Right atrium auricular region (tissue), 2 donors: ENCODE measurements at regions not wholly inside any gene's neighbourhood (a gene's known extent, or its start where the extent isn't known, plus 50 kb on each side); places are given as distances from the start of the nearest gene placed in this dataset.

Experiments used
- DNase-seq: peaks from one replicate; pipeline ENCODE4 v3.0.0-alpha.2; 2019; ENCODE audit warnings: low spot score
- H3K27ac ChIP-seq, 2 donors: fragments of 200-600 bp; sonication (generic); 1 replicate in 1 of 2; 2 replicates in 1 of 2; pipeline ENCODE4 v1.5.1; 2016 to 2019
- H3K27me3 ChIP-seq, 2 donors: fragments of 200-600 bp; sonication (generic); one replicate each; pipeline versions ENCODE4 v1.5.1 to v1.6.0; 2017 to 2019
- H3K36me3 ChIP-seq: fragments of 200-600 bp; sonication (generic); one replicate; pipeline ENCODE4 v1.5.1; 2016
- H3K4me1 ChIP-seq, 2 donors: fragments of 200-600 bp; sonication (generic); one replicate each; pipeline versions ENCODE4 v1.5.1 to v1.6.0; 2017 to 2019
- H3K4me3 ChIP-seq, 2 donors: fragments of 200-600 bp; sonication (generic); 1 replicate in 1 of 2; 2 replicates in 1 of 2; pipeline ENCODE4 v1.5.1; 2017 to 2019; ENCODE audit warnings: mild to moderate bottlenecking in 1 of 2, moderate library complexity in 1 of 2
- H3K9me3 ChIP-seq, 2 donors: fragments of 200-600 bp; sonication (generic); one replicate each; pipeline ENCODE4 v1.5.1; 2019
- TF ChIP-seq, protein P1 (sequence below), 2 donors: fragments of 200-600 bp; sonication (generic); IDR thresholded peaks; one replicate each; pipeline ENCODE4 v1.5.1; 2019; ENCODE audit warnings: antibody characterized with exemption in 2 of 2

GRCh38 chr18:76546088-76546435 is 51.0 kb upstream of the ZNF516 start:
- H3K9me3 ChIP-seq = no peaks in the 10 kb centered on the region
- H3K4me3 ChIP-seq = no peak overlapping the region
- no peaks in the 10 kb centered on the region for H3K27me3 ChIP-seq
- DNase-seq = no peak
- no peak overlapping the region for H3K27ac ChIP-seq
- H3K4me1 ChIP-seq = no peaks in the 10 kb centered on the region
- TF ChIP-seq, protein P1, sequence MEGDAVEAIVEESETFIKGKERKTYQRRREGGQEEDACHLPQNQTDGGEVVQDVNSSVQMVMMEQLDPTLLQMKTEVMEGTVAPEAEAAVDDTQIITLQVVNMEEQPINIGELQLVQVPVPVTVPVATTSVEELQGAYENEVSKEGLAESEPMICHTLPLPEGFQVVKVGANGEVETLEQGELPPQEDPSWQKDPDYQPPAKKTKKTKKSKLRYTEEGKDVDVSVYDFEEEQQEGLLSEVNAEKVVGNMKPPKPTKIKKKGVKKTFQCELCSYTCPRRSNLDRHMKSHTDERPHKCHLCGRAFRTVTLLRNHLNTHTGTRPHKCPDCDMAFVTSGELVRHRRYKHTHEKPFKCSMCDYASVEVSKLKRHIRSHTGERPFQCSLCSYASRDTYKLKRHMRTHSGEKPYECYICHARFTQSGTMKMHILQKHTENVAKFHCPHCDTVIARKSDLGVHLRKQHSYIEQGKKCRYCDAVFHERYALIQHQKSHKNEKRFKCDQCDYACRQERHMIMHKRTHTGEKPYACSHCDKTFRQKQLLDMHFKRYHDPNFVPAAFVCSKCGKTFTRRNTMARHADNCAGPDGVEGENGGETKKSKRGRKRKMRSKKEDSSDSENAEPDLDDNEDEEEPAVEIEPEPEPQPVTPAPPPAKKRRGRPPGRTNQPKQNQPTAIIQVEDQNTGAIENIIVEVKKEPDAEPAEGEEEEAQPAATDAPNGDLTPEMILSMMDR (IDR thresholded peaks at IDR 0.05) = no peak
- no peaks in the 10 kb centered on the region for H3K36me3 ChIP-seq

GRCh38 chr18:76545433-76546087 is 50.5 kb upstream of the ZNF516 start:
- no peaks in the 10 kb centered on the region for H3K9me3 ChIP-seq
- no peak overlapping the region for H3K4me3 ChIP-seq
- H3K27ac ChIP-seq = no peak overlapping the region
- DNase-seq = no peak
- no peaks in the 10 kb centered on the region for H3K36me3 ChIP-seq
- H3K4me1 ChIP-seq = no peaks in the 10 kb centered on the region
- TF ChIP-seq, protein P1 (IDR thresholded peaks at IDR 0.05) = no peak
- H3K27me3 ChIP-seq = no peaks in the 10 kb centered on the region

DNA sequence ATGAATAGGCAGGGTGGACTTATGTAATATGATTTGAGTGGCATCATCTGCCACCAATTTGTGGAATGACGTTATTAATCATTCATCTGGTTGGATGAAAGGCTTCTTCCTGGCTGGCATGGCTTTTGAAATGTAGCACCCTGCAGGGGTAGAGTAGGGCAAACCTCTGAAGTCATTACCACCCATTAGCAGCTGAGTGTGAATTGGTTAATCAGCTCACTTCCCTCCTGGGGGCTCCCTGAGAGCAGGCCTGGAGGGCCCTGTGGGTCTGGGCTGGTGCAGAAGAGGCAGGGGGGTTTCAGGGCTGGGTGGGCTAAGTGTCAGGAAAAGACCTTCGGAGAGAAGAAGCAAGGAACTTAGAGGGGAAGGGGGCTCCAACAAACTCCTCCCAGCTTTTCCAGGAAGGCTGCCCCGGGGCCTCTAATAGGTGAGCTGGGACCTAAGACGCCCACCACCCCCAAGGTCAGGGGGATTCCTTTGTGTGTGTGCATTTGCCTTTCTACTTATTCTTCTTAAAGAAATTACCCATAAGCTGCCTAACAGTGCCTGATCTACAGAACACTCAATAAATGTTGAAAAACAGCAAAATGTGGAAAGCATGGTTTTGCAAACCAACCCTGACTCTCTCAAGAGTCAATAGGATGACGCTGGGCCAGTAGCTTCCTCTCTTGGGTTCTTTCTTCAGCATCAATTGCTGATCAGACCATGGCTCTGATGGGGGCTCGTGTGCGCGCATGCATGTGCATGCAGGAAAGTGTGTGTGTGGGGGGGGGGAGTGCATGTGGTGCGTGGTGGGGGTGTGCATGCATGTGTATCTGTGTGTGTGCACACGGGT is 49.7 kb upstream of the ZNF516 start:
- DNase-seq = no peak
- H3K4me3 ChIP-seq = no peak overlapping the region
- TF ChIP-seq, protein P1 (IDR thresholded peaks at IDR 0.05) = no peak
- H3K27me3 ChIP-seq = no peaks in the 10 kb centered on the region
- H3K36me3 ChIP-seq = no peaks in the 10 kb centered on the region
- no peak overlapping the region for H3K27ac ChIP-seq
- H3K9me3 ChIP-seq = no peaks in the 10 kb centered on the region
- H3K4me1 ChIP-seq = no peaks in the 10 kb centered on the region
